Ishikawa (cell line): ENCODE measurements at regions not wholly inside any gene's neighbourhood (a gene's known extent, or its start where the extent isn't known, plus 50 kb on each side); places are given as distances from the start of the nearest gene placed in this dataset.

ENCODE experiments used
- CEBPB ChIP-seq: IDR thresholded peaks from 2 replicates; pipeline ENCODE4 v1.6.1; 2012
- CREB1 ChIP-seq: IDR thresholded peaks from 2 replicates; pipeline ENCODE4 v1.6.1; 2012; ENCODE audit warnings: low read depth
- EGR1 ChIP-seq: IDR thresholded peaks from 2 replicates; pipeline ENCODE4 v1.6.1; 2012
- EP300 ChIP-seq: IDR thresholded peaks from 2 replicates; pipeline ENCODE4 v1.6.1; 2012; ENCODE audit warnings: borderline replicate concordance
- FOXM1 ChIP-seq: IDR thresholded peaks from 2 replicates; pipeline ENCODE4 v1.6.1; 2012; ENCODE audit warnings: low read depth, borderline replicate concordance
- NFIC ChIP-seq: IDR thresholded peaks from 2 replicates; pipeline ENCODE4 v1.6.1; 2012
- RAD21 ChIP-seq: IDR thresholded peaks from 2 replicates; pipeline ENCODE4 v1.6.1; 2012; ENCODE audit warnings: low read depth
- TAF1 ChIP-seq: IDR thresholded peaks from 2 replicates; pipeline ENCODE4 v1.6.1; 2012; ENCODE audit warnings: low read depth, mild to moderate bottlenecking
- TCF12 ChIP-seq: IDR thresholded peaks from 2 replicates; pipeline ENCODE4 v1.6.1; 2012; ENCODE audit warnings: low read depth
- TEAD4 ChIP-seq: IDR thresholded peaks from 2 replicates; pipeline ENCODE4 v1.6.1; 2012
- YY1 ChIP-seq: IDR thresholded peaks from 2 replicates; pipeline ENCODE4 v1.6.1; 2012; ENCODE audit warnings: low read depth
- ZBTB7A ChIP-seq: IDR thresholded peaks from 2 replicates; pipeline ENCODE4 v1.6.1; 2012; ENCODE audit warnings: low read depth
- TF ChIP-seq, protein P1 (sequence below): IDR thresholded peaks from 2 replicates; pipeline ENCODE4 v1.6.1; 2012
- TF ChIP-seq, protein P2 (sequence below): IDR thresholded peaks from 2 replicates; pipeline ENCODE4 v1.6.1; 2012; ENCODE audit warnings: low read depth, mild to moderate bottlenecking
- TF ChIP-seq, protein P3 (sequence below): IDR thresholded peaks from 2 replicates; pipeline ENCODE4 v1.6.1; 2012

DNA sequence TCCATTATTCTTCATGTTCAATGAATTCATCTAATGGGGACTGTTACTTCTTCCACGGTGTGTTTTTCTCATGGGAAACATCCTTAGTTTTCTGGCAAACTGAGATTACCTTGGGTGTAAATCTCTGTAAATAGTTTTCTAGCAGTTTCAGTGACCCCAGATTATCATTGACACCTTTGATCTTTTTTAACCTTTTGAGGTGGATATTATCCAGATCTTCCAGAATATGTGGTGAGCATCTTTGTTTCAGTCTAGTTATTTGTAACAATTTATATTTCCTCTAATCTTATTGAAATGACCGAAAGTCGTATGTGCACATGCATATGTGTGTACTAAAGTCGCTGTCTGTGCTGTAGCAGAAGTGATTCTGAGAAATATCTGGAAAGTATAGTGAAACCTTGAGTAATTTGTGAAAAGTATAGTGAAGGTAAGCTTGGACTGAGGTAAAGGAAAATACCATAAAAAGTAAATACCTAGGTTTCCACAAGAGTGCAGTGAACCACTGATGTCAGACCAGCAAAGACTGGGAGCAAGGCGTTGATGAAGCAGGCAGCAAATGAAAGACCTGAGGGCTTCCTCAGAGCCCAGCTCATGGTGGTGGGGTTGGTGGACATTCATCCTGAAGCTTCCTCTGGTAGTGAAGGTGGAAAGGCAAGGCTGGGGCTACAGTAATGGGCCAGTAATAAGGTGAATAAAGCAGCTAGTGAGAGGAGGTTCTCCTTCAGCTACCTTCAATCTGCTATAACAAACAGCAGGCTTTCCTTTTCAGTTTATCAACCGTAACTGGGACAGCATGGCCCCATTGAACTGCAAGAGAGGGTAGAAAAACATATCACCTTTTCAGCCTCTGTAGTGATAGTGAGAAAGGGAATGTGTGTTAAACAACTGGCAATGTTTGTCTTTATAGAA lies 480.2 kb upstream of the FBXO33 start:
- TF ChIP-seq CREB1 (no peak), EP300 (no peak), RAD21 (no peak), EGR1 (no peak), CEBPB (no peak), ZBTB7A (no peak), NFIC (no peak), TAF1 (no peak), TCF12 (no peak)
- TF ChIP-seq, protein P1, sequence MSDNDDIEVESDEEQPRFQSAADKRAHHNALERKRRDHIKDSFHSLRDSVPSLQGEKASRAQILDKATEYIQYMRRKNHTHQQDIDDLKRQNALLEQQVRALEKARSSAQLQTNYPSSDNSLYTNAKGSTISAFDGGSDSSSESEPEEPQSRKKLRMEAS, result no peak
- TF ChIP-seq, protein P2, sequence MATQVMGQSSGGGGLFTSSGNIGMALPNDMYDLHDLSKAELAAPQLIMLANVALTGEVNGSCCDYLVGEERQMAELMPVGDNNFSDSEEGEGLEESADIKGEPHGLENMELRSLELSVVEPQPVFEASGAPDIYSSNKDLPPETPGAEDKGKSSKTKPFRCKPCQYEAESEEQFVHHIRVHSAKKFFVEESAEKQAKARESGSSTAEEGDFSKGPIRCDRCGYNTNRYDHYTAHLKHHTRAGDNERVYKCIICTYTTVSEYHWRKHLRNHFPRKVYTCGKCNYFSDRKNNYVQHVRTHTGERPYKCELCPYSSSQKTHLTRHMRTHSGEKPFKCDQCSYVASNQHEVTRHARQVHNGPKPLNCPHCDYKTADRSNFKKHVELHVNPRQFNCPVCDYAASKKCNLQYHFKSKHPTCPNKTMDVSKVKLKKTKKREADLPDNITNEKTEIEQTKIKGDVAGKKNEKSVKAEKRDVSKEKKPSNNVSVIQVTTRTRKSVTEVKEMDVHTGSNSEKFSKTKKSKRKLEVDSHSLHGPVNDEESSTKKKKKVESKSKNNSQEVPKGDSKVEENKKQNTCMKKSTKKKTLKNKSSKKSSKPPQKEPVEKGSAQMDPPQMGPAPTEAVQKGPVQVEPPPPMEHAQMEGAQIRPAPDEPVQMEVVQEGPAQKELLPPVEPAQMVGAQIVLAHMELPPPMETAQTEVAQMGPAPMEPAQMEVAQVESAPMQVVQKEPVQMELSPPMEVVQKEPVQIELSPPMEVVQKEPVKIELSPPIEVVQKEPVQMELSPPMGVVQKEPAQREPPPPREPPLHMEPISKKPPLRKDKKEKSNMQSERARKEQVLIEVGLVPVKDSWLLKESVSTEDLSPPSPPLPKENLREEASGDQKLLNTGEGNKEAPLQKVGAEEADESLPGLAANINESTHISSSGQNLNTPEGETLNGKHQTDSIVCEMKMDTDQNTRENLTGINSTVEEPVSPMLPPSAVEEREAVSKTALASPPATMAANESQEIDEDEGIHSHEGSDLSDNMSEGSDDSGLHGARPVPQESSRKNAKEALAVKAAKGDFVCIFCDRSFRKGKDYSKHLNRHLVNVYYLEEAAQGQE, result no peak

DNA sequence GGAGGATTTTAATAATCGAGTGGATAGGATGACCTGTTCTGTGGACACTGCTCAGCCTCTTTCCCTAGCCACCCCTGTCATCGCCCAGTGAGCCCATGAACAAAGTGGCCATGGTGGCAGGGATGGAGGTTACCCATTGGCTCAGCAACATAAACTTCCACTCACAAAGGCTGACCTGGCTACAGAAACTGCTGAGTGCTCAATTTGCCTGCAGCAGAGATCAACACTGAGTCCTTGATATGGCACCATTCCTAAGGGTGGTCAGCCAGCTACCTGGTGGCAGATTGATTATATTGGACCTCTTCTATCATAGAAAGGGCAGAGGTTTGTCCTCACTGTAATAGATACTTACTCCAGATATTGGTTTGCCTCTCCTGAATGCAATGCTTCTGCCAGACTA lies 465.4 kb upstream of the FBXO33 start:
- TF ChIP-seq YY1 (no peak), FOXM1 (no peak), TCF12 (no peak), RAD21 (no peak), NFIC (no peak), EGR1 (no peak), CEBPB (no peak), EP300 (no peak), TAF1 (no peak), ZBTB7A (no peak), CREB1 (no peak), TEAD4 (no peak)
- TF ChIP-seq, protein P3, sequence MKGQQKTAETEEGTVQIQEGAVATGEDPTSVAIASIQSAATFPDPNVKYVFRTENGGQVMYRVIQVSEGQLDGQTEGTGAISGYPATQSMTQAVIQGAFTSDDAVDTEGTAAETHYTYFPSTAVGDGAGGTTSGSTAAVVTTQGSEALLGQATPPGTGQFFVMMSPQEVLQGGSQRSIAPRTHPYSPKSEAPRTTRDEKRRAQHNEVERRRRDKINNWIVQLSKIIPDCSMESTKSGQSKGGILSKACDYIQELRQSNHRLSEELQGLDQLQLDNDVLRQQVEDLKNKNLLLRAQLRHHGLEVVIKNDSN, result no peak
- TF ChIP-seq, protein P2, result no peak
- TF ChIP-seq, protein P1, result no peak

DNA sequence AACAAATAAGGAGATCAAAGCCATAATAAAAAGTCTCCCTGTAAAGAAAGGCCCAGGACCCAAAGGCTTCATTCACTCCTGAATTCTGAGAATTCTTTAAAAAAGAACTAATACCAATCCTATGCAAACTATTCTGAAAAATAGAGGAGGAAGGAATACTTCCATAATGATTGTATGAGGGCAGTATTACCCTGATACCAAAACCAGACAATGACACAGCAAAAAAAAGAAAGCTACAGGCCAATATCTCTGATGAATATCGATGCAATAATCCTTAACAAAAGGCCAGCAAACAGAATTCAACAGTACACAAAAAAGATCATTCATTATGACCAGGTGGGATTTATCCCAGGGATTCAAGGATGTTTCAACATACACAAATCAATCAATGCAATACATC lies 457.8 kb upstream of the FBXO33 start:
- TF ChIP-seq, protein P1, result no peak
- TF ChIP-seq TAF1 (no peak), EGR1 (no peak), FOXM1 (no peak), CEBPB (no peak), NFIC (no peak), ZBTB7A (no peak), RAD21 (no peak), EP300 (no peak), YY1 (no peak), TCF12 (no peak), TEAD4 (no peak), CREB1 (no peak)
- TF ChIP-seq, protein P2, result no peak
- TF ChIP-seq, protein P3, result no peak

DNA sequence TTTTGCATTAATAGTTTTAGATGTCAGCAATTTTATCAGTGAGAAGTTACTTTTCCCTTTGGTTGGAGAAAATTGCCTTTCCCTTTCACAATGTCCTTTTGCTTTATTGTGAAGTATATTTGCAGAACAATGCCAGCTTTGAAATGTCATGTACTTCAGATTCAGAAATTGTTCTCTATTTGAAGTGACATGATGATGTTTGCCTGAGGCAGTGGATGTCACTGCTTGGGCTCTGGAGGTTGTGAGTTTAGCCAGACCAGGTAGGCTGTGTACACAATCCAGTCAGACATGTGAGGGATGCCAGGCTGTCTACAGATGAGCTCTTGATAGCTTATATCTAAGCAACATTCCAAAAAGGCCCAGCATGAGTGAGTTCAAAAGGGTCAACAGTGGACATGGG lies 451.9 kb upstream of the FBXO33 start:
- TF ChIP-seq NFIC, result no peak
- TF ChIP-seq CEBPB, result no peak
- TF ChIP-seq EP300, result no peak
- no peak for TF ChIP-seq FOXM1
- TF ChIP-seq, protein P2, result no peak
- no peak for TF ChIP-seq TAF1
- no peak for TF ChIP-seq EGR1
- no peak for TF ChIP-seq TEAD4
- no peak for TF ChIP-seq YY1
- TF ChIP-seq TCF12, result no peak
- no peak for TF ChIP-seq ZBTB7A
- TF ChIP-seq, protein P3, result no peak
- TF ChIP-seq, protein P1, result no peak
- no peak for TF ChIP-seq CREB1
- TF ChIP-seq RAD21, result no peak
